Bronchial epithelial cell (primary cell): ENCODE measurements at regions not wholly inside any gene's neighbourhood (a gene's known extent, or its start where the extent isn't known, plus 50 kb on each side); places are given as distances from the start of the nearest gene placed in this dataset.

Experiments
- DNase-seq: peaks from one replicate; pipeline ENCODE4 v3.0.0-alpha.2; 2010; ENCODE audit warnings: low read depth
- FAIRE-seq: peaks from 2 replicates; lab custom pipeline; 2011; peaks lifted over from hg19 to GRCh38; lab: Jason Lieb, UNC
- H3K27me3 ChIP-seq: 2 replicates; pipeline ENCODE4 v1.5.1; 2011; ENCODE audit warnings: low read length; ENCODE audit not compliant: control insufficient read depth, insufficient read depth
- H3K36me3 ChIP-seq: 2 replicates; pipeline ENCODE4 v1.5.1; 2011; ENCODE audit warnings: low read length; ENCODE audit not compliant: control insufficient read depth, insufficient read depth
- H3K4me3 ChIP-seq: 2 replicates; pipeline ENCODE4 v1.5.1; 2011; ENCODE audit warnings: mild to moderate bottlenecking, low read depth, low read length, control low read depth
- TF ChIP-seq, protein P1 (sequence below): IDR thresholded peaks from 2 replicates; pipeline ENCODE4 v1.5.1; 2011; ENCODE audit warnings: mild to moderate bottlenecking, moderate library complexity, low read length, control low read depth, inconsistent platforms; ENCODE audit not compliant: insufficient read depth, severe bottlenecking

DNA sequence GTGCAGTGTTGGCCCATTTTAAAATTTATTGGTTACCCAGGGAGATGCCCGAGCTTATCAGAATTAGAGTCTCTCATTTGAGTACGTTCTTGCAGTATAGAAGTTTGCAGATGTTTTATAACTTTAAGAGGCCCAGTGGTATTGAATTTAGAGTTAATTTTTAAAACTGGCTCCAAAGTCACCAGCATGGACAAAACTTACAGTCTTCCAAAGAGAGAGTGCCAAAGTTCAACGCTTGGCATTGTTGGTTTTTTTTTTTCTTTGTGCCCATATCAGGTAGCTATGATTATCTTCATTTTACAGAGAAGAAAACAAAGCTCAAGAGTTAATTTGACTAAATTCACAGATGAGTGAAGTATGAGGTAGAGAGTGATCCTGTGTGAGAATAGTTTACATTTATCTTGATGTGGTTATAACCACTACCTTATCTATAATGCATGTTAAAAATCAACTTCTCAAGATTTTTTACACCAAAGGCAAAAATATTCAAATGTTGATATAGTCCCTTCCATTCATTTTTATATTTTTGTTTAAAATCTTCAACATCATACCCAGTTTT lies 273.7 kb upstream of the DMRT1 start:
- FAIRE-seq (no peak), DNase-seq (no peak)
- no peak overlapping the region for H3K4me3 ChIP-seq
- H3K36me3 ChIP-seq = no peaks in the 10 kb centered on the region
- TF ChIP-seq, protein P1, sequence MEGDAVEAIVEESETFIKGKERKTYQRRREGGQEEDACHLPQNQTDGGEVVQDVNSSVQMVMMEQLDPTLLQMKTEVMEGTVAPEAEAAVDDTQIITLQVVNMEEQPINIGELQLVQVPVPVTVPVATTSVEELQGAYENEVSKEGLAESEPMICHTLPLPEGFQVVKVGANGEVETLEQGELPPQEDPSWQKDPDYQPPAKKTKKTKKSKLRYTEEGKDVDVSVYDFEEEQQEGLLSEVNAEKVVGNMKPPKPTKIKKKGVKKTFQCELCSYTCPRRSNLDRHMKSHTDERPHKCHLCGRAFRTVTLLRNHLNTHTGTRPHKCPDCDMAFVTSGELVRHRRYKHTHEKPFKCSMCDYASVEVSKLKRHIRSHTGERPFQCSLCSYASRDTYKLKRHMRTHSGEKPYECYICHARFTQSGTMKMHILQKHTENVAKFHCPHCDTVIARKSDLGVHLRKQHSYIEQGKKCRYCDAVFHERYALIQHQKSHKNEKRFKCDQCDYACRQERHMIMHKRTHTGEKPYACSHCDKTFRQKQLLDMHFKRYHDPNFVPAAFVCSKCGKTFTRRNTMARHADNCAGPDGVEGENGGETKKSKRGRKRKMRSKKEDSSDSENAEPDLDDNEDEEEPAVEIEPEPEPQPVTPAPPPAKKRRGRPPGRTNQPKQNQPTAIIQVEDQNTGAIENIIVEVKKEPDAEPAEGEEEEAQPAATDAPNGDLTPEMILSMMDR = no peak
- no peaks in the 10 kb centered on the region for H3K27me3 ChIP-seq

DNA sequence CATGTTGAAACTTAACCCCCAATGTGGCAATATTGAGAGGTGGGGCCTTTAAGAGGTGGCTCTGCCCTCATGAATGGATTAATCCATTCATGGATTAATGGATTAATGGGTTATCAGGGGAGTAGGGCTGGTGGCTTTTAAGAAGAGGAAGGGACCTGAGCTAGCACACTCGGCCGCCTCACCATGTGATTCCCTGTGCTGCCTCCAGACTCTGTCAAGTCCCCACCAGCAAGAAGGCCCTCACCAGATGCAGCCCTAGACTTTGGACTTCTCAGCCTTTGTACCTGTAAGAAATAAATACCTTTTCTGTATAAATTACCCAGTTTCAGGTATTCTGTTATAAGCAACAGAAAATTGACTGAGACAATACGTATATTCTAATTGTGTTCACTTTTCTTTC lies 272.2 kb upstream of the DMRT1 start:
- FAIRE-seq = no peak
- no peaks in the 10 kb centered on the region for H3K27me3 ChIP-seq
- TF ChIP-seq, protein P1 = no peak
- H3K36me3 ChIP-seq = no peaks in the 10 kb centered on the region
- DNase-seq = no peak
- no peak overlapping the region for H3K4me3 ChIP-seq

DNA sequence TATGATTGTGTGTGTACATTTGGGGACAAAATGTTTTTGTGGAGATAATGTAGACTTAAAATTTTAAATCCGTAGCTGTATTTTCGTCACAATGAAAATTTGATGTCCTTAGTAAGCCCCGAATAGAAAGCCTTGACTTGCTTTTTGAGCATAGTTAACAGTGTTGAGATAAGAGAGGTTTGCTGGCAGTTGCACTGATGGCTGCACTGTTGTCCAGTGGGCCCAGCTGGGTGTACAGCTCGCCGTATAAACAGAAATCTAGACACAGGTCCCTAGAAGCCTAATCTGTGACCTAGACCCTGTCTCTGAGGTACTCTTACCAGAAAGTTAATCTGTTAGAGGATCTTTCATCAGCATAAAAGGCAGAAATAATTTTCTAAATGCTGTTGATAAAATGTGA lies 271.3 kb upstream of the DMRT1 start:
- Histone ChIP-seq H3K4me3 (no peak overlapping the region), H3K36me3 (no peaks in the 10 kb centered on the region), H3K27me3 (no peaks in the 10 kb centered on the region)
- DNase-seq (no peak), FAIRE-seq (no peak)
- TF ChIP-seq, protein P1 = no peak

DNA sequence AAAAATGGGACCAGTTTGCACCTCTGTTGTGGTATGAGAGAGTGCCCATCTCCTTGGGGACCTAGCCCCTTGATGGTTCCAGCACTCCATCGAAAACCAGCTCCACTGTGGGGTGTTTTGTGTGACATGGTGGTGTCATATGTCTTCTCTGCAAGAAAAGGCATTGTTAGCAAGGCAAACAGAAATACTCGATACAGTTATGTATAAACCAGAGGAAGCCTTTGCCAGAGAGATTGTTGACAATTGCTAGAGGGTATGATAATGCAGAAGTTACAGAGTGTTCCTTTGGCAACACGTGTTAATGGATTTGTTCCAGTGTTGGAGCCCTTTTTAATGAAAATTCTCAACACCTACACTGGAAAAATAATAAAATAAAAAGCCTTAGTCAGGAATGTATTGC lies 270.4 kb upstream of the DMRT1 start:
- Histone ChIP-seq H3K36me3 (no peaks in the 10 kb centered on the region), H3K4me3 (no peak overlapping the region), H3K27me3 (no peaks in the 10 kb centered on the region)
- TF ChIP-seq, protein P1 = no peak
- FAIRE-seq (no peak), DNase-seq (no peak)

DNA sequence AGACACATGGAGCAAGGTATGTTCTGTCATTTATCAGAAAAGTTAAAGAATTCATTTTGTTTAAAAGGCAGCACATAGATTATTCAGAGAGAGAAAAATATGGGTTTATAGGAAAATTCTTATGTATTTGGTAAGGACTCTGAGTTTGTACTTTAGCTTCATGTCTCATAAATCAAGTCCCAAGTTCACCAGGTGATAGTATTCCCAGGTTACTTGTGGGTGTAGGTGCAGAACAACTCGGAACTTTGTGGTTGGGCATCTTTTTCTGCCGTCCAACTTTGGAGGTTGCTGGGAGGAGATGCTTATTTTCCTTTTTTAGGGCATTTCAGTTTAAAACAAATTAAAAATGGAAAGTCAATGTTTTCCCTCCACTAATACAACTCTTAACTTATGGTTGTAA lies 269.8 kb upstream of the DMRT1 start:
- no peaks in the 10 kb centered on the region for H3K36me3 ChIP-seq
- H3K27me3 ChIP-seq = no peaks in the 10 kb centered on the region
- no peak overlapping the region for H3K4me3 ChIP-seq
- TF ChIP-seq, protein P1 = no peak
- DNase-seq = no peak
- no peak for FAIRE-seq
